HUES6 (cell line): ENCODE measurements at regions not wholly inside any gene's neighbourhood (a gene's known extent, or its start where the extent isn't known, plus 50 kb on each side); places are given as distances from the start of the nearest gene placed in this dataset.

Source experiments
- H3K27ac ChIP-seq: 2 replicates; pipeline ENCODE4 v1.7.0; 2013; ENCODE audit warnings: low read depth, mild to moderate bottlenecking, low read length, inconsistent platforms
- H3K27me3 ChIP-seq: 2 replicates; pipeline ENCODE4 v1.6.1; 2013; ENCODE audit warnings: low read length; ENCODE audit not compliant: control insufficient read depth, insufficient read depth
- H3K36me3 ChIP-seq: 2 replicates; pipeline ENCODE4 v1.6.1; 2013; ENCODE audit warnings: low read length; ENCODE audit not compliant: control insufficient read depth, insufficient read depth
- H3K4me1 ChIP-seq: 2 replicates; pipeline ENCODE4 v1.6.1; 2013; ENCODE audit warnings: low read length; ENCODE audit not compliant: control insufficient read depth, insufficient read depth
- H3K4me3 ChIP-seq: 2 replicates; pipeline ENCODE4 v1.5.1; 2013; ENCODE audit warnings: low read depth, low read length
- H3K9ac ChIP-seq: one replicate; pipeline ENCODE4 v1.6.1; 2013; ENCODE audit warnings: mild to moderate bottlenecking, low read length
- H3K9me3 ChIP-seq: 2 replicates; pipeline ENCODE4 v1.6.1; 2013; ENCODE audit warnings: low read depth, low read length; ENCODE audit not compliant: control insufficient read depth, insufficient read depth

DNA sequence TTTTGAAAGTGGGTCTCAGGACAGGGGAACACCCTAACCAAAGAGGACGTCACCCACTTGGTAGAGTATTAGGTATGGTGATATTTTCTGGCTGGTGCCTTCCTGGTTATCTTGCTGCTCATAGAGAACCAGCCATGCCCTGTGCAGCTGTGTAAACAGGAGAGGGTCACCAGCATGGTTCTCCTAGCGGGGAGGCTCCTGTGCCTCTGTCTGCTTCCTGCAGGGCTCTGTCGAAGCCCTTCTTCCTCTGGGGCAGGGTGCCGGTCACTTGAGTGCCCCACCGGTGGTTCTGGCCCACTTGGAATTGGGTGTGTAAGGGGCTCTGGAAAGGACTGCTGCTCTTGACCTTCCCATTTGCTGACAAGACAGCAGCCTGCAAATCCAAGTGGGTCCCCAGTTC lies 80.5 kb upstream of the KCNK12 start:
- no peaks in the 10 kb centered on the region for H3K36me3 ChIP-seq
- H3K9ac ChIP-seq, result no peak overlapping the region
- H3K27ac ChIP-seq, result no peak overlapping the region
- H3K4me1 ChIP-seq, result peaks cover 22% of the 10 kb centered on the region
- peaks cover 10% of the 10 kb centered on the region for H3K9me3 ChIP-seq
- no peak overlapping the region for H3K4me3 ChIP-seq
- H3K27me3 ChIP-seq, result no peaks in the 10 kb centered on the region

GRCh38 chr2:47650001-47650535 lies 79.3 kb upstream of the KCNK12 start:
- peaks cover 10% of the 10 kb centered on the region for H3K9me3 ChIP-seq
- no peak overlapping the region for H3K27ac ChIP-seq
- H3K9ac ChIP-seq, result no peak overlapping the region
- H3K27me3 ChIP-seq, result no peaks in the 10 kb centered on the region
- no peaks in the 10 kb centered on the region for H3K36me3 ChIP-seq
- H3K4me1 ChIP-seq, result peaks cover 13% of the 10 kb centered on the region
- no peak overlapping the region for H3K4me3 ChIP-seq

- Histone ChIP-seq H3K36me3 (no peaks in the 10 kb centered on the region), H3K9ac (no peak overlapping the region), H3K9me3 (peaks cover 10% of the 10 kb centered on the region), H3K27ac (no peak overlapping the region), H3K4me1 (peaks cover 5% of the 10 kb centered on the region), H3K27me3 (no peaks in the 10 kb centered on the region), H3K4me3 (no peak overlapping the region)
Observed at GRCh38 chr2:47645246-47645645, 74.5 kb upstream of the KCNK12 start.

DNA sequence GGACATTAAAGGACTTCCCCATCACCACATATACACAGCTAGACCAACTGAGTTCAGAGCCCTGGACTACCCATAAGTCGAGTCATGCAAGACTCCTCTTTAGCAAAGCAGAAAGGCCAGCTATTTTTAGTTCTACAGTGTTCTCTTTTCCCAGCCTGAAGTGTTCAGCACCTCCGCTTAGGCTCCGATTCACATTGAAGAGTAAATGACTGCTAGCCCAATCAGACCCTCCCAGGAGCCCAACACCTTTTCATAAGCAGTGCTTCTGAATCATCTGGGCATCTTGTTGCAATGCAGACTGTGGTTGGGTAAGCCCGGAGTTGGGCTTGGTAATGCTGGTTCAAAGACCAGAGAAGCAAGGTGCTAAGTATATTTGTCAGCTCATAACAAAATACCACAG lies 73.6 kb upstream of the KCNK12 start:
- no peaks in the 10 kb centered on the region for H3K27me3 ChIP-seq
- no peaks in the 10 kb centered on the region for H3K36me3 ChIP-seq
- H3K9me3 ChIP-seq, result peaks cover 6% of the 10 kb centered on the region
- H3K9ac ChIP-seq, result no peak overlapping the region
- peaks cover 5% of the 10 kb centered on the region for H3K4me1 ChIP-seq
- no peak overlapping the region for H3K27ac ChIP-seq
- no peak overlapping the region for H3K4me3 ChIP-seq

- Histone ChIP-seq H3K36me3 (no peaks in the 10 kb centered on the region), H3K4me1 (peaks cover 16% of the 10 kb centered on the region), H3K9ac (no peak overlapping the region), H3K9me3 (peaks cover 5% of the 10 kb centered on the region; the same call in 1 of the 2 replicates), H3K4me3 (no peak overlapping the region), H3K27me3 (no peaks in the 10 kb centered on the region), H3K27ac (no peak overlapping the region)
Observed at GRCh38 chr2:47641366-47641765, 70.6 kb upstream of the KCNK12 start.

DNA sequence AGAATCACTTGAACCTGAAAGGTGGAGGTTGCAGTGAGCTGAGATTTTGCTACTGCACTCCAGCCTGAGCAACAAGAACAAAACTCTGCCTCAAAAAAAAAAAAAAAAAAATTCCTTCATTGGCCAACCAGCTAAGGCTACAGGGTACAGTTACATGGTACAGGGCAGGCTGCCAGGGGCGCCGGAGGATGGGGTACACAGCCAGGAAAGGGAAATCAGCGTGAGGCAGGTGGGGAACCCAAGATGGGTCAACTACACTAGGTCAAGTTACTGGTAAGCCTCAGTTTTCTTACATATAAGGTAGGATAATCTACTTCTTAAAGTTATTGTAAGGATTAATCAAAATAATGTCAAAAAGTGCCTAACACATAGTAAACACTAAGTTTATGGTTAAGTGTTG lies 69.6 kb upstream of the KCNK12 start:
- H3K36me3 ChIP-seq, result no peaks in the 10 kb centered on the region

GRCh38 chr2:47639467-47639866 lies 68.7 kb upstream of the KCNK12 start:
- Histone ChIP-seq H3K9me3 (peaks cover 5% of the 10 kb centered on the region; the same call in 1 of the 2 replicates), H3K4me1 (peaks cover 26% of the 10 kb centered on the region), H3K36me3 (no peaks in the 10 kb centered on the region), H3K9ac (no peak overlapping the region), H3K4me3 (no peak overlapping the region), H3K27me3 (no peaks in the 10 kb centered on the region), H3K27ac (no peak overlapping the region)

More for the DNA sequence above, 69.6 kb upstream of the KCNK12 start:
- Histone ChIP-seq H3K27me3 (no peaks in the 10 kb centered on the region), H3K4me3 (no peak overlapping the region), H3K27ac (no peak overlapping the region), H3K4me1 (peaks cover 21% of the 10 kb centered on the region), H3K9me3 (peaks cover 5% of the 10 kb centered on the region; the same call in 1 of the 2 replicates), H3K9ac (no peak overlapping the region)

DNA sequence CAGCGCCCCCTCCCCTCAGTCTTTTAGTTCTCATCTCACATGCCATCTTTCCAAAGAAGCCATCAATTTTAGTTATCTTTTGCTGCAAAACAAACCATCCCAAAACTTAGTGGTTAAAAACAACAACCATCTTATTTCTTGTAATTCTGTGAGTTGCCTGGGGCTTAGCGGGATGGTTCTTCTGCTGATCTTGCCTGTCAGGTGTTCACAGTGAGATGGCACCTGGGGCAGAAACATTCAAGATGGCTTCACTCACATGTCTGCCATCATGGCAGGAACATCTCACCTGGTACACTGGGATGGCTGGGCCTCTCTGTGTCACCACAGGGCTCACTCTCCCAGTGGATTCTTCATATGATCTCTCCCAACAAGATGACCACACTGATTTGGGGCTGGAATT lies 67.6 kb upstream of the KCNK12 start:
- Histone ChIP-seq H3K4me1 (peaks cover 26% of the 10 kb centered on the region), H3K27me3 (no peaks in the 10 kb centered on the region), H3K9me3 (peaks cover 5% of the 10 kb centered on the region; the same call in 1 of the 2 replicates), H3K4me3 (no peak overlapping the region), H3K36me3 (no peaks in the 10 kb centered on the region), H3K27ac (no peak overlapping the region), H3K9ac (no peak overlapping the region)

DNA sequence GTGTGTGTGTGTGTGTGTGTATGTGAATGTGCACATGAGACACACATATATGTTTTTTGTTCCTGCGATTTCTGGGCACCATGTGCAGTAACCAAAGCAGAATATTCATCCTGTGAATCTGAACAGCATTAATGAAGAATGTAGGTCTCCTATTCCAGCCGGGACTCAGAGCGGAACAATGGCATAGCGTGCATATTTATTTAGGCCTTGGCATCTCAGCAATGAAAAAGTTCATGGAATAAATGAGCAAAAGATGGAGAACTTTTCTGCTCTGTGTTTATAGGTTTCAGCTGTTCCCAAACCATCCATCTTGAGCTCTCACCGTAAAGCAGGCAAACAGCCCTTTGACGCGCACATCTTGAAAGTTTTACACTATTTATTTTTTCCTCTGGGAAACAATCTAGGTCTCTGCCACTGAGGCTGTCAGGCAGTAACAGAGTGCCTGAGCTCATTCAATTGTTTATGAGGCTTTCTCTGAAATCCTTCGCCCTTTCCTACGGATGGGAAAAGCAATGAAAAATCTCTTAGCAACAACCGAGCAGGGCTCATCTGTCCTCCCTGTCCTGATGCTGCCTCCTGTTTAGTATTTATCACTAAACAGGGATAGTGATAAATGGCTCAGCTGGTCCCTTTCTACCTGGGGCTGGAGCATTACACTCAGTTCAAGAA lies 65.9 kb upstream of the KCNK12 start:
- peaks cover 5% of the 10 kb centered on the region; the same call in 1 of the 2 replicates for H3K9me3 ChIP-seq
- H3K9ac ChIP-seq, result no peak overlapping the region
- peaks cover 35% of the 10 kb centered on the region for H3K4me1 ChIP-seq
- no peaks in the 10 kb centered on the region for H3K36me3 ChIP-seq
- H3K4me3 ChIP-seq, result no peak overlapping the region
- H3K27ac ChIP-seq, result no peak overlapping the region
- no peaks in the 10 kb centered on the region for H3K27me3 ChIP-seq

DNA sequence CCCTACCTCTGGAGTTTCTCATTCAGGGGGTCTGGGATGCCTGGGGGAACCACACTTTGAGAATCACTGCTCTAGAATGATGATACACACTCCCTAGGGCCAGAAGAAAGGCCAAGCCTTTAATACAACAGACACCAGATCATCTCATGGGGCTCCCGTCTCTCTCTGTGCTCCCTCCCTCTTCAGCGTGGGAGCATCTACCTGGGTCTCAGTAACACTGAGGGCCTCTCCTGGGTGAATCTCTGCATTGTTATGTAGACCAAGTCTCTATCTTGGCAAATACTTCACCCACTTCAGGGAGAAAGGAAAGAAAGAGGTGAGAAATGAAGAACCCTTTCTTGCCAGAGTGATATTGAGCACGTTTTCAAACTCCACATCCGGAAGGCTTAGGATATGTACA lies 65.4 kb upstream of the KCNK12 start:
- Histone ChIP-seq H3K9ac (no peak overlapping the region), H3K27me3 (no peaks in the 10 kb centered on the region), H3K36me3 (no peaks in the 10 kb centered on the region), H3K27ac (no peak overlapping the region), H3K4me1 (peaks cover 39% of the 10 kb centered on the region), H3K4me3 (no peak overlapping the region), H3K9me3 (peaks cover 5% of the 10 kb centered on the region; the same call in 1 of the 2 replicates)

- Histone ChIP-seq H3K4me3 (no peak overlapping the region), H3K36me3 (no peaks in the 10 kb centered on the region), H3K9ac (no peak overlapping the region), H3K9me3 (no peaks in the 10 kb centered on the region), H3K27me3 (no peaks in the 10 kb centered on the region), H3K4me1 (peaks cover 39% of the 10 kb centered on the region), H3K27ac (no peak overlapping the region)
Observed at GRCh38 chr2:47632754-47633153, 62.0 kb upstream of the KCNK12 start.
